GM10248 (cell line): ENCODE measurements at regions not wholly inside any gene's neighbourhood (a gene's known extent, or its start where the extent isn't known, plus 50 kb on each side); places are given as distances from the start of the nearest gene placed in this dataset.

Experiments used
- CTCF ChIA-PET: fragments of 300-600 bp; sonication (Branson Sonifier 250); formaldehyde crosslinking; extraction: SDS; loops from one replicate; lab custom pipeline; 2021; ENCODE audit warnings: antibody characterized with exemption; lab: Yijun Ruan, JAX
- POLR2A ChIA-PET: fragments of 350-650 bp; sonication (Branson Sonifier 250); formaldehyde crosslinking; extraction: SDS; loops from one replicate; lab custom pipeline; 2020; ENCODE audit warnings: antibody characterized with exemption; lab: Yijun Ruan, JAX
- DNase-seq: peaks from one replicate; pipeline ENCODE4 v3.0.0; 2012; ENCODE audit errors: extremely low spot score
- TF ChIP-seq, protein P1 (sequence below): IDR thresholded peaks from 2 replicates; pipeline ENCODE4 v1.5.1; 2012; ENCODE audit warnings: mild to moderate bottlenecking, low read depth; ENCODE audit errors: extremely low read depth, missing control alignments, control extremely low read depth

- POLR2A ChIA-PET = no interaction called here
- no peak for DNase-seq
- CTCF ChIA-PET = no interaction called here
- TF ChIP-seq, protein P1, sequence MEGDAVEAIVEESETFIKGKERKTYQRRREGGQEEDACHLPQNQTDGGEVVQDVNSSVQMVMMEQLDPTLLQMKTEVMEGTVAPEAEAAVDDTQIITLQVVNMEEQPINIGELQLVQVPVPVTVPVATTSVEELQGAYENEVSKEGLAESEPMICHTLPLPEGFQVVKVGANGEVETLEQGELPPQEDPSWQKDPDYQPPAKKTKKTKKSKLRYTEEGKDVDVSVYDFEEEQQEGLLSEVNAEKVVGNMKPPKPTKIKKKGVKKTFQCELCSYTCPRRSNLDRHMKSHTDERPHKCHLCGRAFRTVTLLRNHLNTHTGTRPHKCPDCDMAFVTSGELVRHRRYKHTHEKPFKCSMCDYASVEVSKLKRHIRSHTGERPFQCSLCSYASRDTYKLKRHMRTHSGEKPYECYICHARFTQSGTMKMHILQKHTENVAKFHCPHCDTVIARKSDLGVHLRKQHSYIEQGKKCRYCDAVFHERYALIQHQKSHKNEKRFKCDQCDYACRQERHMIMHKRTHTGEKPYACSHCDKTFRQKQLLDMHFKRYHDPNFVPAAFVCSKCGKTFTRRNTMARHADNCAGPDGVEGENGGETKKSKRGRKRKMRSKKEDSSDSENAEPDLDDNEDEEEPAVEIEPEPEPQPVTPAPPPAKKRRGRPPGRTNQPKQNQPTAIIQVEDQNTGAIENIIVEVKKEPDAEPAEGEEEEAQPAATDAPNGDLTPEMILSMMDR = no peak
Measured at GRCh38 chr18:10023853-10024570, 110.2 kb downstream of the VAPA start.

DNA sequence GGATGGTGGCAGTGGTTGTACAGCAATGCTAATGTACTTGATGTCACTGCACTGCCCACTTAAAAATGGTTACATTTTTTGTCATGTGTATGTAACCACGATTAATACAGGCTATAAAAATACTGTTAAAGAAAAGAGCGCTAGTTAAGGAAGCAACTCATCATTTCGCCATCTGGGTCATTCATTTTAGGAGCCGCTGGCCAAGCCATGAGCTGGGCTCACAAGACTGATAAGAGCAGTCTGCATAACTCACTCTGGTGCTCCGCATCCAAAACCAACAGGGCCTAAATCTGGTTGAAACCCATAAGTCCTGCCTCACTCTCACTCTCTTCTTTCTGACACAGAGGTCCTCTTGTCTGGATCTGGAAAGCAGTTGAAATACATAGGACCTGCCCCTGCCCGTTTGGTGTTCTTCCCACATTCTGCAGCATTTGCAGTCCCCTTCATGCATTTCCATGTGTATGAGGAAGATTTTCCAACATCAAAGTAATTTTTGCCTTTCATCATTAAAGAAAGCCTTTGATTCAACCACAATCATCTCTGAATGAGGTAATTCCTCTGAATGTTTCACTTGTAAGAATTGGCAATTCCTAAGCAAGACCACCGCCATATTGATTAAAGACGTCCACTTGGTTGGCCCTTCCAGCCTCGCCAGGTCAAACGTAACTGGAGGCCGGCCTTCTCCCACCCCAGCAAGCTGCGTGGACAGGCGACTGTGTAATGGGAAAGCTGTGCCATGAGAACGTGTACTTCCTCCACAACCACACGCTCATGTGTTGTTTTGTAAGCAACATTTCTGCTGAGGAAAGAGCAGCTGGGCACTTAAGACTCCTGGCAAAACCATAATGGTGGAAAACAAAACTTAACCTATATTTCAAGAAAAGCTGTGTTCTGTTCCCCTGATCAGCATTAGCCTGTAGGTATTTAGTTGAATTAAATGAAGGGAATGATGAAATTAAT lies 112.2 kb downstream of the VAPA start:
- POLR2A ChIA-PET = no interaction called here
- CTCF ChIA-PET = no interaction called here

DNA sequence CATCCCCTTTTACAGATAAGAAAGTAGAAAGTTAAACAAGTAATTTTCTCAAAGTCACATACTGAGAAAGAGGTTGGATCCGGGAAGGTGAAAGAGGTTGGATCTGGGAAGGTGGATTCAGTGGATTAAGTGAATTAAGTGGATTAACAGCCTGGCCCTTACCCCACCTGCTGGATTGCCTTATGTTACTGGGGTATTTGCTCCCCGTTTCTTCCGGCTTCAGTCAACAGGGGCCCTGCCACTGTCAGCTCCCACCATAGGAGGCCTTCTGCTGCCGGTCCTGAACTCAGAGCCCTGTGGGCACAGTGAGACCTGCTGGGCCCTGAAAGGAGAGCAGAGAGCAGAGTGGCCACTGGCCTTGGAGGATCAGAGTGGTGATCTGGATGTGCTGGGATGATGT lies 113.2 kb downstream of the VAPA start:
- POLR2A ChIA-PET = no interaction called here
- TF ChIP-seq, protein P1 = no peak
- CTCF ChIA-PET = no interaction called here
- no peak for DNase-seq

More for the DNA sequence above, 112.2 kb downstream of the VAPA start:
- TF ChIP-seq, protein P1 = no peak
- DNase-seq = no peak

- POLR2A ChIA-PET = no interaction called here
- CTCF ChIA-PET = no interaction called here
- DNase-seq = no peak
- TF ChIP-seq, protein P1 = no peak
Measured at GRCh38 chr18:10027461-10027860, 113.6 kb downstream of the VAPA start.

- ChIA-PET POLR2A (no interaction called here), CTCF (interaction anchor here (1.7 kb wide), 1 partner anchor 10 kb away, joined by 3 read pairs; no protein-coding TSS in a partner anchor)
- DNase-seq = no peak
- TF ChIP-seq, protein P1 = no peak
Measured at GRCh38 chr18:10029711-10030110, 115.9 kb downstream of the VAPA start.

DNA sequence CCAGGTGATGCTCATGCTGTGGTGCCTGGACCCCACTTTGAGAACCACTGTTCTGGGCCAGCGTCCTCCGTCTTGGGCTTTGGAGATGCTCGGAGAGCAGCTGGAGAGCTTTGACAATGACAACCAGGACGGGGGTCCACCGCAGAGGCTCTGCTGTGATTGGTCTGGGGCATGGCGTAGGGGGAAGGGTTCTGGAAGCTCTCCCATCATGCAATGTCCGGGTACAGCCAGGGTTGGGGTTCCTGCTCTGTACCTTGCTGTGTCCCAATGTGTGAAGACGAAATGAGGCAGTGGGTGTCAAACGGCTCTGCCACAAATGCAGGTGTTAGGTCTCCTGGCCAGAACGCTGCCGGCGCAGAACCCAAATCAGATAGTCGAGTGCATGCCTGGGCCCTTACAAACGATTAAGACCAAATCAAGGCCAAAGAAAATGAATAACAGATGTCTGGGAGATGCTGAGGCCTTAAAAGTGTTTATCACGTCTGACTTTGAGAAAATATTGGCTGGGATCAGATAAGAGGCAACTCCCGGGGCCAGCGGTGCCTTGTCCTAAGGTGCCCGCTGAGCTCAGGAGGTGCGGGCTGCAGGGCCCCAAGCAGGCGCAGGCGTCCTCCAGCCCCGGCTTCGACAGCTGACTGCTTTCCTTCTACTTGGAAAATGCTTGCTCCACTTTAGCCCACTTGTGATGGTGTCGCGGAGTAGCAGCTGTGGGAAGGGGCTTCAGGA lies 117.2 kb downstream of the VAPA start:
- POLR2A ChIA-PET = no interaction called here
- TF ChIP-seq, protein P1 = no peak
- CTCF ChIA-PET = interaction anchor here (2.0 kb wide), 1 partner anchor 487 kb away, joined by 4 read pairs; no protein-coding TSS in a partner anchor
- DNase-seq = no peak
